SK-N-MC (cell line): ENCODE measurements at regions not wholly inside any gene's neighbourhood (a gene's known extent, or its start where the extent isn't known, plus 50 kb on each side); places are given as distances from the start of the nearest gene placed in this dataset.

Experiments
- EZH2 ChIP-seq: fragments of 200-600 bp; sonication (generic); IDR thresholded peaks from one replicate; pipeline ENCODE4 v1.6.1; 2017; ENCODE audit warnings: antibody characterized with exemption
- FOXP2 ChIP-seq: optimal IDR thresholded peaks from 2 replicates; pipeline ENCODE3; 2011; ENCODE audit warnings: mild to moderate bottlenecking, moderate library complexity; ENCODE audit not compliant: insufficient read depth; ENCODE audit errors: extremely low read length, control extremely low read depth
- POLR2AphosphoS5 ChIP-seq: IDR thresholded peaks from 2 replicates; pipeline ENCODE4 v1.6.1; 2012; ENCODE audit warnings: mild to moderate bottlenecking, low read depth, low read length, borderline replicate concordance

- TF ChIP-seq POLR2AphosphoS5 (no peak), EZH2 (no peak), FOXP2 (no peak)
These were observed 1160.6 kb downstream of the GATA3 start for GRCh38 chr10:9215121-9215520.
